ENCODE measurements at regions not wholly inside any gene's neighbourhood (a gene's known extent, or its start where the extent isn't known, plus 50 kb on each side); places are given as distances from the start of the nearest gene placed in this dataset.
"Not testable (repeated sequence)": the region's sequence is repeated elsewhere in the genome, so short reads cannot be mapped to it uniquely, and the experiment has no call there.

- DNase-seq: peak; percentile 45 to 91
Measured at GRCh38 chr6:6872459-6873344, 235.1 kb upstream of the RREB1 start.

- peak; percentile 71 for DNase-seq
Measured at GRCh38 chr6:6873778-6874177, 234.0 kb upstream of the RREB1 start.

- peak; percentile 84 to 88 for DNase-seq
Measured at GRCh38 chr6:6875818-6876470, 231.8 kb upstream of the RREB1 start.

- DNase-seq: not testable (repeated sequence)
Measured at GRCh38 chr6:6877792-6878191, 230.0 kb upstream of the RREB1 start.

- peak in 1 of 2 donors; percentile 60 for DNase-seq
Measured at GRCh38 chr6:6878887-6879585, 228.7 kb upstream of the RREB1 start.

- peak; percentile 75 to 87 for DNase-seq
Measured at GRCh38 chr6:6879586-6879974, 228.2 kb upstream of the RREB1 start.

GRCh38 chr6:6880745-6881437, 226.9 kb upstream of the RREB1 start:
- peak; percentile 74 to 81 for DNase-seq

GRCh38 chr6:6881438-6882225, 226.1 kb upstream of the RREB1 start:
- peak; percentile 83 to 86 for DNase-seq

- DNase-seq: peak; percentile 49 to 59
Measured at GRCh38 chr6:6882592-6882991, 225.2 kb upstream of the RREB1 start.

GRCh38 chr6:6883011-6883410, 224.8 kb upstream of the RREB1 start:
- DNase-seq: no peak

GRCh38 chr6:6884193-6884627, 223.6 kb upstream of the RREB1 start:
- peak; percentile 93 to 95 for DNase-seq

GRCh38 chr6:6884916-6885315, 222.8 kb upstream of the RREB1 start:
- no peak for DNase-seq

GRCh38 chr6:6885521-6886170, 222.1 kb upstream of the RREB1 start:
- peak; percentile 95 to 96 for DNase-seq

GRCh38 chr6:6886171-6886885, 221.4 kb upstream of the RREB1 start:
- peak; percentile 88 to 93 for DNase-seq

GRCh38 chr6:6886886-6887285, 220.9 kb upstream of the RREB1 start:
- DNase-seq: no peak

GRCh38 chr6:6889601-6890000, 218.2 kb upstream of the RREB1 start:
- no peak for DNase-seq

- peak; percentile 83 for DNase-seq
Measured at GRCh38 chr6:6890400-6890858, 217.3 kb upstream of the RREB1 start.

GRCh38 chr6:6891125-6891721, 216.5 kb upstream of the RREB1 start:
- DNase-seq: peak in 1 of 2 donors; percentile 87

GRCh38 chr6:6891949-6892461, 215.8 kb upstream of the RREB1 start:
- DNase-seq: peak; percentile 48 to 77

All from inflammatory macrophage (primary cell).